ENCODE measurements at regions not wholly inside any gene's neighbourhood (a gene's known extent, or its start where the extent isn't known, plus 50 kb on each side); places are given as distances from the start of the nearest gene placed in this dataset.

- no peak for DNase-seq (ENCODE audit: low read depth in 2 of 2)
These were observed 290.5 kb downstream of the KBTBD8 start for GRCh38 chr3:67288466-67289106.

GRCh38 chr3:67289626-67290025, 291.5 kb downstream of the KBTBD8 start:
- no peak for DNase-seq (ENCODE audit: low read depth in 2 of 2)

GRCh38 chr3:67290438-67290837, 292.3 kb downstream of the KBTBD8 start:
- DNase-seq (ENCODE audit: low read depth in 2 of 2) = no peak

- DNase-seq (ENCODE audit: low read depth in 2 of 2) = no peak
These were observed 293.5 kb downstream of the KBTBD8 start for GRCh38 chr3:67291287-67292252.

- no peak for DNase-seq (ENCODE audit: low read depth in 2 of 2)
These were observed 294.4 kb downstream of the KBTBD8 start for GRCh38 chr3:67292356-67293121.

- no peak for DNase-seq (ENCODE audit: low read depth in 2 of 2)
These were observed 296.2 kb downstream of the KBTBD8 start for GRCh38 chr3:67294341-67294740.

- DNase-seq (ENCODE audit: low read depth in 2 of 2) = no peak
These were observed 298.2 kb downstream of the KBTBD8 start for GRCh38 chr3:67296039-67296892.

GRCh38 chr3:67297715-67298475, 299.8 kb downstream of the KBTBD8 start:
- DNase-seq (ENCODE audit: low read depth in 2 of 2) = no peak

GRCh38 chr3:67301556-67301955, 303.4 kb downstream of the KBTBD8 start:
- no peak for DNase-seq (ENCODE audit: low read depth in 2 of 2)

GRCh38 chr3:67302489-67302888, 304.4 kb downstream of the KBTBD8 start:
- no peak for DNase-seq (ENCODE audit: low read depth in 2 of 2)

GRCh38 chr3:67305160-67305559, 307.1 kb downstream of the KBTBD8 start:
- DNase-seq (ENCODE audit: low read depth in 2 of 2) = no peak

- no peak for DNase-seq (ENCODE audit: low read depth in 2 of 2)
These were observed 307.8 kb downstream of the KBTBD8 start for GRCh38 chr3:67305922-67306321.

GRCh38 chr3:67311440-67311839, 313.3 kb downstream of the KBTBD8 start:
- no peak for DNase-seq (ENCODE audit: low read depth in 2 of 2)

- DNase-seq (ENCODE audit: low read depth in 2 of 2) = no peak
These were observed 314.0 kb downstream of the KBTBD8 start for GRCh38 chr3:67312155-67312554.

GRCh38 chr3:67318162-67318561, 320.1 kb downstream of the KBTBD8 start:
- DNase-seq (ENCODE audit: low read depth in 2 of 2) = no peak

- no peak for DNase-seq (ENCODE audit: low read depth in 2 of 2)
These were observed 326.4 kb downstream of the KBTBD8 start for GRCh38 chr3:67324554-67324953.
